ENCODE measurements at regions not wholly inside any gene's neighbourhood (a gene's known extent, or its start where the extent isn't known, plus 50 kb on each side); places are given as distances from the start of the nearest gene placed in this dataset.

- TF ChIP-seq POLR2AphosphoS5 (IDR thresholded peaks at IDR 0.05; ENCODE audit: low read depth, low read length) (no peak), CTCF (IDR thresholded peaks at IDR 0.05) (no peak), SIN3A (IDR thresholded peaks at IDR 0.05; ENCODE audit: borderline replicate concordance, insufficient read depth, low read depth, low read length) (no peak), TCF7L2 (IDR thresholded peaks at IDR 0.05; ENCODE audit: low read depth, low read length) (no peak)
- TF ChIP-seq, protein P1, sequence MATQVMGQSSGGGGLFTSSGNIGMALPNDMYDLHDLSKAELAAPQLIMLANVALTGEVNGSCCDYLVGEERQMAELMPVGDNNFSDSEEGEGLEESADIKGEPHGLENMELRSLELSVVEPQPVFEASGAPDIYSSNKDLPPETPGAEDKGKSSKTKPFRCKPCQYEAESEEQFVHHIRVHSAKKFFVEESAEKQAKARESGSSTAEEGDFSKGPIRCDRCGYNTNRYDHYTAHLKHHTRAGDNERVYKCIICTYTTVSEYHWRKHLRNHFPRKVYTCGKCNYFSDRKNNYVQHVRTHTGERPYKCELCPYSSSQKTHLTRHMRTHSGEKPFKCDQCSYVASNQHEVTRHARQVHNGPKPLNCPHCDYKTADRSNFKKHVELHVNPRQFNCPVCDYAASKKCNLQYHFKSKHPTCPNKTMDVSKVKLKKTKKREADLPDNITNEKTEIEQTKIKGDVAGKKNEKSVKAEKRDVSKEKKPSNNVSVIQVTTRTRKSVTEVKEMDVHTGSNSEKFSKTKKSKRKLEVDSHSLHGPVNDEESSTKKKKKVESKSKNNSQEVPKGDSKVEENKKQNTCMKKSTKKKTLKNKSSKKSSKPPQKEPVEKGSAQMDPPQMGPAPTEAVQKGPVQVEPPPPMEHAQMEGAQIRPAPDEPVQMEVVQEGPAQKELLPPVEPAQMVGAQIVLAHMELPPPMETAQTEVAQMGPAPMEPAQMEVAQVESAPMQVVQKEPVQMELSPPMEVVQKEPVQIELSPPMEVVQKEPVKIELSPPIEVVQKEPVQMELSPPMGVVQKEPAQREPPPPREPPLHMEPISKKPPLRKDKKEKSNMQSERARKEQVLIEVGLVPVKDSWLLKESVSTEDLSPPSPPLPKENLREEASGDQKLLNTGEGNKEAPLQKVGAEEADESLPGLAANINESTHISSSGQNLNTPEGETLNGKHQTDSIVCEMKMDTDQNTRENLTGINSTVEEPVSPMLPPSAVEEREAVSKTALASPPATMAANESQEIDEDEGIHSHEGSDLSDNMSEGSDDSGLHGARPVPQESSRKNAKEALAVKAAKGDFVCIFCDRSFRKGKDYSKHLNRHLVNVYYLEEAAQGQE (IDR thresholded peaks at IDR 0.05; ENCODE audit: insufficient read depth in 1 of 2, low read depth in 2 of 2, low read length in 1 of 2), result no peak
Measured at GRCh38 chr21:22468893-22469292, 1470.7 kb downstream of the NCAM2 start.

All from Panc1 (cell line).